ENCODE measurements at regions not wholly inside any gene's neighbourhood (a gene's known extent, or its start where the extent isn't known, plus 50 kb on each side); places are given as distances from the start of the nearest gene placed in this dataset.

GRCh38 chr2:71757351-71757750 lies 304.0 kb downstream of the DYSF start:
- no peaks in the 10 kb centered on the region for H3K27me3 ChIP-seq
- WGBS, result 70% methylated on average over 9 of the region's 9 CpGs
- no peaks in the 10 kb centered on the region for H3K4me1 ChIP-seq
- no peaks in the 10 kb centered on the region for H3K36me3 ChIP-seq
- no peak for DNase-seq (ENCODE audit: low spot score in 2 of 2)
- H3K27ac ChIP-seq, result no peak overlapping the region
- H3K4me3 ChIP-seq, result no peak overlapping the region
- no peaks in the 10 kb centered on the region for H3K9me3 ChIP-seq
- TF ChIP-seq POLR2A (IDR thresholded peaks at IDR 0.05), result no peak

DNA sequence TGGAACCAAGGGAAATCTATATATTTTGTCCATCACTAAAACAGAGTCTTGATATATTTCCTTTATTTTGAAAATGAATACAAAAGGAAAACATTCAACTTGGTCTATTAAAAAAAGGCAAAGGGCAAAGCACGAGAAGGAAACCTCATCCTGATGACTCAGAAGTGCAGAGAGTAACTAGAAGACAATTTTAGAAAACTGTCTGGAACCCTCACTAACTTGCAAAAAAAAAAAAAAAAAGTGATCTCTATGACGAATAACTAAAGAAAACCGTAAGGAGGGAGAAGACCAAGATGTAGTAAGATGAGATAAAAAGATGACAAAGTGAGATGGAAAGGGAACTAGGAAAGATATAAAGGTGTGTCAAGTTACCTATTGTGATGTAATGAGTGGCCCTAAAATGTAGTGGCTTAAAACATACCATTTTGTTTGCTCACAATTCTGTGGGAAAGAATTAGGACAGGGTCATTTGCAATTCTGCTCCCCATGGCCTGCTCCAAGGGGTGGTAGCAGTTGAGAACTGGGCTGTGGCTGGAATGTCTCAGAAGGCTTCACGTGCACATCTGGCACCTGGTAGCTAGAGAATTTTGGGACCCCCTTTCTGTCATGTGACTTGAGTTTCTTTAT lies 303.0 kb downstream of the DYSF start:
- 72% methylated on average over 4 of the region's 4 CpGs for WGBS

DNA sequence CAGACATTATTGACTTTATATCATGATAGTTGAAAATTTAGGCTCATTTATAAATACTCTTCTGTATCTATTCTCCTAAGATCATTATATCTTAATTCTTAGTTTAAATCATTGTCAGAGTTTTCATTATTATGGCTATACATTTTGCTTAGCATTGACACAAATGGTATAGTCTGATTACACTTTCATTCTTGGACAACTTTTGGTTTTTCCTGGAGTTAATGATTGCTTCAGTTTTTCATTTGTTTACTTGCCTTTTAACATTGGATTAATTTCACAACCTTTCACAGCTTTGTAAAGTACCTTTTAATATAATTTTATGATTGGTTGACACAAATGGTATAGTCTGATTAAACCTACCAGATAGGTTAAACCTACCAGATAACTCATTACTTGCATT lies 298.2 kb downstream of the DYSF start:
- H3K9me3 ChIP-seq, result no peaks in the 10 kb centered on the region
- no peaks in the 10 kb centered on the region for H3K36me3 ChIP-seq
- no peak overlapping the region for H3K27ac ChIP-seq
- TF ChIP-seq POLR2A (IDR thresholded peaks at IDR 0.05), result no peak
- TF ChIP-seq, protein P1, sequence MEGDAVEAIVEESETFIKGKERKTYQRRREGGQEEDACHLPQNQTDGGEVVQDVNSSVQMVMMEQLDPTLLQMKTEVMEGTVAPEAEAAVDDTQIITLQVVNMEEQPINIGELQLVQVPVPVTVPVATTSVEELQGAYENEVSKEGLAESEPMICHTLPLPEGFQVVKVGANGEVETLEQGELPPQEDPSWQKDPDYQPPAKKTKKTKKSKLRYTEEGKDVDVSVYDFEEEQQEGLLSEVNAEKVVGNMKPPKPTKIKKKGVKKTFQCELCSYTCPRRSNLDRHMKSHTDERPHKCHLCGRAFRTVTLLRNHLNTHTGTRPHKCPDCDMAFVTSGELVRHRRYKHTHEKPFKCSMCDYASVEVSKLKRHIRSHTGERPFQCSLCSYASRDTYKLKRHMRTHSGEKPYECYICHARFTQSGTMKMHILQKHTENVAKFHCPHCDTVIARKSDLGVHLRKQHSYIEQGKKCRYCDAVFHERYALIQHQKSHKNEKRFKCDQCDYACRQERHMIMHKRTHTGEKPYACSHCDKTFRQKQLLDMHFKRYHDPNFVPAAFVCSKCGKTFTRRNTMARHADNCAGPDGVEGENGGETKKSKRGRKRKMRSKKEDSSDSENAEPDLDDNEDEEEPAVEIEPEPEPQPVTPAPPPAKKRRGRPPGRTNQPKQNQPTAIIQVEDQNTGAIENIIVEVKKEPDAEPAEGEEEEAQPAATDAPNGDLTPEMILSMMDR (IDR thresholded peaks at IDR 0.05), result no peak
- no peak for TF ChIP-seq POLR2AphosphoS5 (IDR thresholded peaks at IDR 0.05)
- TF ChIP-seq EP300 (IDR thresholded peaks at IDR 0.05), result no peak
- peaks cover 33% of the 10 kb centered on the region for H3K4me1 ChIP-seq
- H3K27me3 ChIP-seq, result no peaks in the 10 kb centered on the region
- H3K4me3 ChIP-seq, result no peak overlapping the region
- DNase-seq (ENCODE audit: low spot score in 2 of 2), result no peak

More for the DNA sequence above, 303.0 kb downstream of the DYSF start:
- Histone ChIP-seq H3K4me1 (no peaks in the 10 kb centered on the region), H3K36me3 (no peaks in the 10 kb centered on the region), H3K4me3 (no peak overlapping the region), H3K9me3 (no peaks in the 10 kb centered on the region), H3K27me3 (no peaks in the 10 kb centered on the region), H3K27ac (no peak overlapping the region)
- TF ChIP-seq EP300 (IDR thresholded peaks at IDR 0.05) (no peak), POLR2A (IDR thresholded peaks at IDR 0.05) (no peak), POLR2AphosphoS5 (IDR thresholded peaks at IDR 0.05) (no peak)
- TF ChIP-seq, protein P1 (IDR thresholded peaks at IDR 0.05), result no peak
- DNase-seq (ENCODE audit: low spot score in 2 of 2), result no peak

GRCh38 chr2:71749671-71750101 lies 296.3 kb downstream of the DYSF start:
- peaks cover 44% of the 10 kb centered on the region for H3K4me1 ChIP-seq
- 24% methylated on average over 3 of the region's 3 CpGs for WGBS
- H3K36me3 ChIP-seq, result no peaks in the 10 kb centered on the region
- TF ChIP-seq EP300 (IDR thresholded peaks at IDR 0.05) (no peak), POLR2A (IDR thresholded peaks at IDR 0.05) (no peak)
- H3K4me3 ChIP-seq, result no peak overlapping the region
- no peaks in the 10 kb centered on the region for H3K27me3 ChIP-seq
- H3K9me3 ChIP-seq, result no peaks in the 10 kb centered on the region
- no peak overlapping the region for H3K27ac ChIP-seq
- DNase-seq (ENCODE audit: low spot score in 2 of 2), result no peak

GRCh38 chr2:71748227-71748626 lies 294.9 kb downstream of the DYSF start:
- no peak for DNase-seq (ENCODE audit: low spot score in 2 of 2)
- TF ChIP-seq POLR2AphosphoS5 (IDR thresholded peaks at IDR 0.05) (no peak), EP300 (IDR thresholded peaks at IDR 0.05) (no peak), POLR2A (IDR thresholded peaks at IDR 0.05) (no peak)
- TF ChIP-seq, protein P1 (IDR thresholded peaks at IDR 0.05), result no peak
- no peak overlapping the region for H3K4me3 ChIP-seq
- H3K36me3 ChIP-seq, result no peaks in the 10 kb centered on the region
- no peak overlapping the region for H3K27ac ChIP-seq
- no peaks in the 10 kb centered on the region for H3K9me3 ChIP-seq
- H3K27me3 ChIP-seq, result no peaks in the 10 kb centered on the region
- H3K4me1 ChIP-seq, result peaks cover 58% of the 10 kb centered on the region
- whole genome bisulfite sequencing, result 66% methylated on average over 5 of the region's 5 CpGs

GRCh38 chr2:71747559-71747958 lies 294.2 kb downstream of the DYSF start:
- H3K27ac ChIP-seq, result peak overlapping the region; percentile 66

More at GRCh38 chr2:71747559-71747958, 294.2 kb downstream of the DYSF start:
- Histone ChIP-seq H3K27me3 (no peaks in the 10 kb centered on the region), H3K4me1 (peaks cover 65% of the 10 kb centered on the region), H3K4me3 (no peak overlapping the region), H3K36me3 (no peaks in the 10 kb centered on the region), H3K9me3 (no peaks in the 10 kb centered on the region)
- TF ChIP-seq POLR2A (IDR thresholded peaks at IDR 0.05), result no peak
- peak in 1 of 3 donors; percentile 22 for TF ChIP-seq POLR2AphosphoS5 (IDR thresholded peaks at IDR 0.05)
- TF ChIP-seq, protein P1 (IDR thresholded peaks at IDR 0.05), result no peak
- no peak for DNase-seq (ENCODE audit: low spot score in 2 of 2)
- 65% methylated on average over 4 of the region's 4 CpGs for WGBS
